Endothelial cell of umbilical vein (primary cell): ENCODE measurements at regions not wholly inside any gene's neighbourhood (a gene's known extent, or its start where the extent isn't known, plus 50 kb on each side); places are given as distances from the start of the nearest gene placed in this dataset.

Experiments used
- BruUV-seq: library from RNA; stranded (reverse); fragments of 400-500 nt; replicated peaks from 2 replicates; lab custom pipeline; 2021; lab: Mats Ljungman, UMichigan
- CTCF ChIA-PET: fragments of 300-600, 350-600 bp; sonication (Branson Sonifier 250); formaldehyde crosslinking; loops from one replicate; lab custom pipeline; 2021; ENCODE audit warnings: antibody characterized with exemption, inconsistent platforms; lab: Charles Lee
- POLR2A ChIA-PET: fragments of 300-600, 350-600 bp; sonication (Branson Sonifier 250); formaldehyde crosslinking; loops from one replicate; lab custom pipeline; 2021; ENCODE audit warnings: antibody characterized with exemption, inconsistent platforms; lab: Charles Lee
- DNase-seq: peaks from one replicate; pipeline ENCODE4 v3.0.0-alpha.2; 2011; ENCODE audit warnings: low read depth, low spot score
- FAIRE-seq: peaks from 2 replicates; lab custom pipeline; 2011; peaks lifted over from hg19 to GRCh38; lab: Jason Lieb, UNC
- H2AFZ ChIP-seq: 2 replicates; pipeline ENCODE4 v1.6.0; 2012; ENCODE audit warnings: low read depth, low read length, control low read depth, inconsistent platforms
- H3K27ac ChIP-seq: 2 replicates; pipeline ENCODE4 v1.5.1; 2011; ENCODE audit warnings: low read depth, mild to moderate bottlenecking, control low read depth, low read length, moderate library complexity; ENCODE audit not compliant: insufficient read depth
- H3K27me3 ChIP-seq, 2 experiments: 2 replicates each; pipeline versions ENCODE4 v1.6.0 to v1.6.1; 2011; ENCODE audit warnings: low read length in 2 of 2, mixed read lengths in 1 of 2; ENCODE audit not compliant: control insufficient read depth in 2 of 2, insufficient read depth in 2 of 2
- H3K36me3 ChIP-seq, 2 experiments: 2 replicates in 1 of 2; 3 replicates in 1 of 2; pipeline ENCODE4 v1.5.1; 2011; ENCODE audit warnings: low read length in 2 of 2, mild to moderate bottlenecking in 1 of 2, moderate library complexity in 1 of 2; ENCODE audit not compliant: control insufficient read depth in 2 of 2, insufficient read depth in 2 of 2; ENCODE audit errors: extremely low read depth in 1 of 2
- H3K4me1 ChIP-seq: 3 replicates; pipeline ENCODE4 v1.5.1; 2011; ENCODE audit warnings: mild to moderate bottlenecking, low read length; ENCODE audit not compliant: control insufficient read depth, insufficient read depth; ENCODE audit errors: extremely low read depth
- H3K4me2 ChIP-seq: 2 replicates; pipeline ENCODE4 v1.6.1; 2011; ENCODE audit warnings: low read length, control low read depth, mixed read lengths; ENCODE audit not compliant: insufficient read depth
- H3K4me3 ChIP-seq, 3 experiments: fragments of 200-600 bp in 1 of 3; sonication (generic), shearing (Covaris generic) in 1 of 3; replicated peaks in 1 of 3; 2 replicates each; pipeline ENCODE4 v1.5.1; 2011 to 2016; ENCODE audit warnings: control low read depth in 3 of 3, low read length in 3 of 3, mild to moderate bottlenecking in 2 of 3, inconsistent platforms in 1 of 3, low read depth in 1 of 3, moderate library complexity in 1 of 3; ENCODE audit not compliant: insufficient read depth in 1 of 3
- H3K79me2 ChIP-seq: 2 replicates; pipeline ENCODE4 v1.6.0; 2012; ENCODE audit warnings: low read length, inconsistent platforms; ENCODE audit not compliant: control insufficient read depth, insufficient read depth
- H3K9ac ChIP-seq: replicated peaks from 2 replicates; pipeline ENCODE3; 2011; ENCODE audit warnings: low read length, control low read depth; ENCODE audit not compliant: insufficient read depth; ENCODE audit errors: extremely low read depth
- H3K9me1 ChIP-seq: replicated peaks from 3 replicates; pipeline ENCODE4 v1.6.0; 2011; ENCODE audit warnings: mild to moderate bottlenecking, low read length; ENCODE audit not compliant: control insufficient read depth, insufficient read depth; ENCODE audit errors: extremely low read depth
- H3K9me3 ChIP-seq: replicated peaks from 2 replicates; pipeline ENCODE4 v1.5.1; 2012; ENCODE audit warnings: low read length, inconsistent platforms; ENCODE audit not compliant: control insufficient read depth, insufficient read depth
- H4K20me1 ChIP-seq: replicated peaks from 2 replicates; pipeline ENCODE3; 2011; ENCODE audit warnings: mild to moderate bottlenecking, low read length; ENCODE audit not compliant: control insufficient read depth, insufficient read depth; ENCODE audit errors: extremely low read depth
- CTCF ChIP-seq, 2 donors: IDR thresholded peaks; 1 replicate in 1 of 2; 2 replicates in 1 of 2; pipeline ENCODE4 v1.5.1; 2011; ENCODE audit warnings: low read length in 2 of 2, mild to moderate bottlenecking in 2 of 2, moderate library complexity in 2 of 2, control low read depth in 1 of 2, inconsistent platforms in 1 of 2, low read depth in 1 of 2; ENCODE audit not compliant: insufficient read depth in 1 of 2; ENCODE audit errors: extremely low read depth in 1 of 2
- EZH2 ChIP-seq: IDR thresholded peaks from 2 replicates; pipeline ENCODE4 v1.6.1; 2012; ENCODE audit warnings: borderline replicate concordance, low read depth, mild to moderate bottlenecking, moderate library complexity, low read length, inconsistent platforms; ENCODE audit not compliant: severe bottlenecking
- FOS ChIP-seq: IDR thresholded peaks from 2 replicates; pipeline ENCODE4 v1.6.1; 2011; ENCODE audit warnings: mild to moderate bottlenecking, low read length, moderate library complexity, borderline replicate concordance; ENCODE audit not compliant: insufficient read depth
- GATA2 ChIP-seq: IDR thresholded peaks from 2 replicates; pipeline ENCODE4 v1.7.0; 2011; ENCODE audit warnings: low read depth, mild to moderate bottlenecking, moderate library complexity, mixed read lengths, low read length; ENCODE audit not compliant: insufficient read length, insufficient read depth
- JUN ChIP-seq: IDR thresholded peaks from 2 replicates; pipeline ENCODE4 v1.6.1; 2011; ENCODE audit warnings: borderline replicate concordance, low read depth; ENCODE audit not compliant: insufficient read length, insufficient read depth
- MAX ChIP-seq: IDR thresholded peaks from 2 replicates; pipeline ENCODE4 v1.6.1; 2011; ENCODE audit not compliant: insufficient read depth, insufficient read length
- POLR2AphosphoS5 ChIP-seq: IDR thresholded peaks from 2 replicates; pipeline ENCODE4 v1.6.1; 2012; ENCODE audit warnings: low read depth, mild to moderate bottlenecking, control low read depth, low read length, moderate library complexity; ENCODE audit not compliant: insufficient read depth
- dilution Hi-C: fragments of 300-500 bp; cut with MboI; formaldehyde crosslinking; loops from one replicate; pipeline ENCODE4 v1.15.0; 2019; ENCODE audit warnings: low sequenced_read_pairs; ENCODE audit not compliant: extremely low pct_ligation_motif_present
- intact Hi-C: fragments of 100-400 bp; cut with micrococcal nuclease; formaldehyde crosslinking; loops from one replicate; pipeline ENCODE4 v1.10.0; 2022

- H4K20me1 ChIP-seq = no peaks in the 10 kb centered on the region
- FAIRE-seq (no peak), DNase-seq (no peak)
- TF ChIP-seq JUN (no peak), EZH2 (no peak), FOS (no peak), POLR2AphosphoS5 (no peak), MAX (no peak), GATA2 (no peak), CTCF (IDR thresholded peaks at IDR 0.05; ENCODE audit: extremely low read depth in 1 of 2, insufficient read depth in 1 of 2, low read depth in 1 of 2, low read length in 2 of 2) (no peak)
- no TSS peak for BruUV-seq
- H2AFZ ChIP-seq = no peak overlapping the region
- H3K27ac ChIP-seq = no peak overlapping the region
- H3K4me1 ChIP-seq = peaks cover 17% of the 10 kb centered on the region
- H3K27me3 ChIP-seq = no peaks in the 10 kb centered on the region
- H3K36me3 ChIP-seq = no peaks in the 10 kb centered on the region
- POLR2A ChIA-PET = no interaction called here
- no peaks in the 10 kb centered on the region for H3K9me3 ChIP-seq
- no peak overlapping the region for H3K4me3 ChIP-seq
- intact Hi-C loops = no loop called here
- H3K79me2 ChIP-seq = no peaks in the 10 kb centered on the region
- no peak overlapping the region for H3K9ac ChIP-seq
- H3K9me1 ChIP-seq = no peaks in the 10 kb centered on the region
- dilution Hi-C loops = no loop called here
- CTCF ChIA-PET = interaction anchor here (1.4 kb wide), 1 partner anchor 60 kb away, joined by 3 read pairs; no protein-coding TSS in a partner anchor
- no peak overlapping the region for H3K4me2 ChIP-seq
Measured at GRCh38 chr20:51906049-51906448, 103.7 kb upstream of the SALL4 start.
